Activated T-cell treated with anti-CD3 and anti-CD28 coated beads for 24 hours (primary cell): ENCODE measurements at regions not wholly inside any gene's neighbourhood (a gene's known extent, or its start where the extent isn't known, plus 50 kb on each side); places are given as distances from the start of the nearest gene placed in this dataset.
"Not testable (repeated sequence)": the region's sequence is repeated elsewhere in the genome, so short reads cannot be mapped to it uniquely, and the experiment has no call there.

Experiments used
- DNase-seq: peaks from one replicate; pipeline ENCODE4 v3.0.0-alpha.2; 2020; ENCODE audit warnings: low read depth

GRCh38 chr4:141459020-141459419 lies 177.4 kb upstream of the IL15 start:
- DNase-seq = no peak

- DNase-seq = no peak
These were observed 174.0 kb upstream of the IL15 start for GRCh38 chr4:141462361-141462760.

- no peak for DNase-seq
These were observed 172.7 kb upstream of the IL15 start for GRCh38 chr4:141463678-141464077.

GRCh38 chr4:141464366-141464765 lies 172.0 kb upstream of the IL15 start:
- DNase-seq = no peak

GRCh38 chr4:141465171-141465570 lies 171.2 kb upstream of the IL15 start:
- no peak for DNase-seq

GRCh38 chr4:141467225-141467624 lies 169.2 kb upstream of the IL15 start:
- DNase-seq = no peak

GRCh38 chr4:141469392-141469791 lies 167.0 kb upstream of the IL15 start:
- no peak for DNase-seq

- no peak for DNase-seq
These were observed 163.3 kb upstream of the IL15 start for GRCh38 chr4:141473026-141473540.

- no peak for DNase-seq
These were observed 162.4 kb upstream of the IL15 start for GRCh38 chr4:141473952-141474351.

- no peak for DNase-seq
These were observed 155.4 kb upstream of the IL15 start for GRCh38 chr4:141480950-141481349.

- DNase-seq = not testable (repeated sequence)
These were observed 152.1 kb upstream of the IL15 start for GRCh38 chr4:141484298-141484697.

GRCh38 chr4:141486375-141486997 lies 149.9 kb upstream of the IL15 start:
- DNase-seq = no peak

- DNase-seq = no peak
These were observed 138.8 kb upstream of the IL15 start for GRCh38 chr4:141497627-141498026.

- DNase-seq = no peak
These were observed 137.0 kb upstream of the IL15 start for GRCh38 chr4:141499261-141499853.

- no peak for DNase-seq
These were observed 135.0 kb upstream of the IL15 start for GRCh38 chr4:141501395-141501794.

- no peak for DNase-seq
These were observed 134.5 kb upstream of the IL15 start for GRCh38 chr4:141501931-141502330.

GRCh38 chr4:141502755-141503154 lies 133.6 kb upstream of the IL15 start:
- no peak for DNase-seq

GRCh38 chr4:141503260-141503659 lies 133.1 kb upstream of the IL15 start:
- no peak for DNase-seq

GRCh38 chr4:141511055-141511454 lies 125.3 kb upstream of the IL15 start:
- no peak for DNase-seq

- DNase-seq = no peak
These were observed 122.5 kb upstream of the IL15 start for GRCh38 chr4:141513866-141514265.

GRCh38 chr4:141518222-141518621 lies 118.2 kb upstream of the IL15 start:
- DNase-seq = no peak

- DNase-seq = no peak
These were observed 112.3 kb upstream of the IL15 start for GRCh38 chr4:141524116-141524515.

GRCh38 chr4:141524841-141525240 lies 111.5 kb upstream of the IL15 start:
- DNase-seq = no peak

GRCh38 chr4:141530627-141531026 lies 105.8 kb upstream of the IL15 start:
- no peak for DNase-seq
